ENCODE measurements at regions not wholly inside any gene's neighbourhood (a gene's known extent, or its start where the extent isn't known, plus 50 kb on each side); places are given as distances from the start of the nearest gene placed in this dataset.

GRCh38 chr2:208718828-208719227, 312.2 kb downstream of the PTH2R start:
- Histone ChIP-seq H4K5ac (ENCODE audit: insufficient read length, low read depth, low read length) (no peak overlapping the region), H3K4ac (ENCODE audit: low read depth, low read length) (no peak overlapping the region), H3K9me3 (ENCODE audit: control insufficient read depth, low read depth, low read length) (no peaks in the 10 kb centered on the region), H3K79me1 (ENCODE audit: insufficient read depth, low read depth, low read length, poor library complexity, severe bottlenecking) (no peaks in the 10 kb centered on the region), H2AK5ac (ENCODE audit: insufficient read length, low read length) (no peak overlapping the region), H3K27ac (ENCODE audit: insufficient read length, low read depth, low read length) (no peak overlapping the region), H2AFZ (ENCODE audit: low read length) (no peak overlapping the region), H2BK12ac (ENCODE audit: insufficient read length, low read depth, low read length) (no peak overlapping the region), H3K18ac (ENCODE audit: insufficient read length, low read depth, low read length) (no peak overlapping the region), H3T11ph (ENCODE audit: low read length) (no peak overlapping the region), H4K8ac (replicated peaks; ENCODE audit: insufficient read length, low read depth, low read length) (no peak overlapping the region), H3K4me1 (ENCODE audit: insufficient read depth, low read length) (no peaks in the 10 kb centered on the region), H2BK20ac (ENCODE audit: low read depth, low read length, poor library complexity, severe bottlenecking) (no peak overlapping the region), H3K56ac (ENCODE audit: insufficient read length, low read depth, low read length) (no peak overlapping the region), H3K23me2 (ENCODE audit: insufficient read length, low read depth, low read length, poor library complexity, severe bottlenecking) (no peaks in the 10 kb centered on the region), H2BK5ac (ENCODE audit: insufficient read length, low read length) (no peak overlapping the region), H3K23ac (ENCODE audit: insufficient read length, low read depth, low read length) (no peak overlapping the region), H3K14ac (ENCODE audit: insufficient read depth, low read length) (no peak overlapping the region), H3K9ac (ENCODE audit: extremely low read depth, insufficient read length, low read length) (no peak overlapping the region), H4K20me1 (ENCODE audit: control insufficient read depth, insufficient read depth, insufficient read length) (no peaks in the 10 kb centered on the region), H2BK120ac (ENCODE audit: low read depth, low read length, poor library complexity, severe bottlenecking) (no peak overlapping the region), H3K4me2 (ENCODE audit: insufficient read depth, insufficient read length, low read length) (no peak overlapping the region), H2BK15ac (ENCODE audit: low read depth, low read length) (no peak overlapping the region), H4K91ac (ENCODE audit: insufficient read length, low read depth, low read length) (no peak overlapping the region), H3K27me3 (ENCODE audit: insufficient read depth, low read length) (no peaks in the 10 kb centered on the region), H3K79me2 (ENCODE audit: insufficient read depth, low read length) (no peaks in the 10 kb centered on the region)
- no CpG with 5 or more reads among the region's 2 CpGs for whole genome bisulfite sequencing (ENCODE audit: extremely low coverage, insufficient read length, low lambda C conversion rate)
- Mint-ChIP-seq H3K27me3 (ENCODE audit: low read depth) (no peaks in the 10 kb centered on the region), H3K36me3 (ENCODE audit: insufficient read depth in 1 of 3, low read depth in 3 of 3) (no peaks in the 10 kb centered on the region), H3K27ac (no peak overlapping the region), H3K9me3 (no peaks in the 10 kb centered on the region), H3K4me1 (no peaks in the 10 kb centered on the region), H3K4me3 (no peak overlapping the region)
- no peak for TF ChIP-seq CTCF (conservative IDR thresholded peaks at IDR 0.05)
- no peak for DNase-seq

Measured in H9 (cell line).